ENCODE measurements at regions not wholly inside any gene's neighbourhood (a gene's known extent, or its start where the extent isn't known, plus 50 kb on each side); places are given as distances from the start of the nearest gene placed in this dataset.

GRCh38 chr20:19121916-19122315, 90.5 kb upstream of the SLC24A3 start:
- H3K4me3 ChIP-seq (replicated peaks; ENCODE audit: insufficient read depth, low read length), result no peak overlapping the region
- no peak for DNase-seq (ENCODE audit: low read depth in 1 of 2, low spot score in 1 of 2)
- TF ChIP-seq POLR2AphosphoS5 (IDR thresholded peaks at IDR 0.05; ENCODE audit: low read depth) (no peak), SPI1 (IDR thresholded peaks at IDR 0.05; ENCODE audit: borderline replicate concordance, low read depth) (no peak), GABPA (IDR thresholded peaks at IDR 0.05; ENCODE audit: low read depth) (no peak), CTCF (IDR thresholded peaks at IDR 0.05; ENCODE audit: insufficient read depth, low read length) (no peak), REST (IDR thresholded peaks at IDR 0.05; ENCODE audit: insufficient replicate concordance, low read depth) (no peak)
- H3K27ac ChIP-seq (replicated peaks), result no peak overlapping the region
- H3K27me3 ChIP-seq (ENCODE audit: insufficient read depth, poor library complexity, severe bottlenecking), result no peaks in the 10 kb centered on the region

- H3K4me3 ChIP-seq (replicated peaks; ENCODE audit: insufficient read depth, low read length), result no peak overlapping the region
- TF ChIP-seq SPI1 (IDR thresholded peaks at IDR 0.05; ENCODE audit: borderline replicate concordance, low read depth) (peak; percentile 45; the same call in 1 of the 2 replicates), GABPA (IDR thresholded peaks at IDR 0.05; ENCODE audit: low read depth) (no peak), POLR2AphosphoS5 (IDR thresholded peaks at IDR 0.05; ENCODE audit: low read depth) (no peak), REST (IDR thresholded peaks at IDR 0.05; ENCODE audit: insufficient replicate concordance, low read depth) (no peak)
- no peak overlapping the region for H3K27ac ChIP-seq (replicated peaks)
- H3K27me3 ChIP-seq (ENCODE audit: insufficient read depth, poor library complexity, severe bottlenecking), result no peaks in the 10 kb centered on the region
- DNase-seq (ENCODE audit: low read depth in 1 of 2, low spot score in 1 of 2), result no peak
These were observed 90.0 kb upstream of the SLC24A3 start for GRCh38 chr20:19122395-19122794.

- TF ChIP-seq SPI1 (IDR thresholded peaks at IDR 0.05; ENCODE audit: borderline replicate concordance, low read depth) (no peak), CTCF (IDR thresholded peaks at IDR 0.05; ENCODE audit: insufficient read depth, low read length) (no peak), GABPA (IDR thresholded peaks at IDR 0.05; ENCODE audit: low read depth) (no peak), REST (IDR thresholded peaks at IDR 0.05; ENCODE audit: insufficient replicate concordance, low read depth) (no peak), POLR2AphosphoS5 (IDR thresholded peaks at IDR 0.05; ENCODE audit: low read depth) (no peak)
- no peak overlapping the region for H3K27ac ChIP-seq (replicated peaks)
- no peak for DNase-seq (ENCODE audit: low read depth in 1 of 2, low spot score in 1 of 2)
- no peak overlapping the region for H3K4me3 ChIP-seq (replicated peaks; ENCODE audit: insufficient read depth, low read length)
- H3K27me3 ChIP-seq (ENCODE audit: insufficient read depth, poor library complexity, severe bottlenecking), result no peaks in the 10 kb centered on the region
These were observed 86.9 kb upstream of the SLC24A3 start for GRCh38 chr20:19125508-19125907.

Data from HL-60 (cell line).